Fibroblast of the aortic adventitia (primary cell): ENCODE measurements at regions not wholly inside any gene's neighbourhood (a gene's known extent, or its start where the extent isn't known, plus 50 kb on each side); places are given as distances from the start of the nearest gene placed in this dataset.

Source experiments
- DNase-seq: peaks from one replicate; pipeline ENCODE4 v3.0.0-alpha.2; 2010; ENCODE audit warnings: low read depth
- H3K4me3 ChIP-seq: 2 replicates; pipeline ENCODE4 v1.5.1; 2011; ENCODE audit warnings: low read depth, mild to moderate bottlenecking, control low read depth, low read length, moderate library complexity
- CTCF ChIP-seq: IDR thresholded peaks from 2 replicates; pipeline ENCODE4 v1.5.1; 2011; ENCODE audit warnings: mild to moderate bottlenecking, low read length, control low read depth, inconsistent platforms; ENCODE audit not compliant: insufficient read depth

- no peak for TF ChIP-seq CTCF
- DNase-seq, result no peak
- no peak overlapping the region for H3K4me3 ChIP-seq
Observed at GRCh38 chr2:53452957-53453748, 314.5 kb upstream of the CHAC2 start.

- no peak for TF ChIP-seq CTCF
- no peak overlapping the region for H3K4me3 ChIP-seq
- DNase-seq, result no peak
Observed at GRCh38 chr2:53452400-53452799, 315.2 kb upstream of the CHAC2 start.

- no peak overlapping the region for H3K4me3 ChIP-seq
- no peak for DNase-seq
- no peak for TF ChIP-seq CTCF
Observed at GRCh38 chr2:53450923-53451322, 316.7 kb upstream of the CHAC2 start.

GRCh38 chr2:53448591-53448990 lies 319.0 kb upstream of the CHAC2 start:
- no peak for TF ChIP-seq CTCF
- H3K4me3 ChIP-seq, result no peak overlapping the region
- DNase-seq, result peak; percentile 27

GRCh38 chr2:53448086-53448485 lies 319.5 kb upstream of the CHAC2 start:
- DNase-seq, result no peak
- no peak overlapping the region for H3K4me3 ChIP-seq
- no peak for TF ChIP-seq CTCF

GRCh38 chr2:53445383-53446070 lies 322.1 kb upstream of the CHAC2 start:
- no peak for TF ChIP-seq CTCF
- H3K4me3 ChIP-seq, result no peak overlapping the region
- DNase-seq, result peak; percentile 24

GRCh38 chr2:53442783-53443182 lies 324.8 kb upstream of the CHAC2 start:
- H3K4me3 ChIP-seq, result no peak overlapping the region
- no peak for TF ChIP-seq CTCF
- DNase-seq, result no peak
